ENCODE measurements at regions not wholly inside any gene's neighbourhood (a gene's known extent, or its start where the extent isn't known, plus 50 kb on each side); places are given as distances from the start of the nearest gene placed in this dataset.

- Mint-ChIP-seq H3K27me3 (no peaks in the 10 kb centered on the region), H3K36me3 (ENCODE audit: low read depth) (no peaks in the 10 kb centered on the region), H3K9me3 (peaks cover 2% of the 10 kb centered on the region), H3K27ac (no peak overlapping the region), H3K4me3 (no peak overlapping the region), H3K4me1 (ENCODE audit: low read depth) (no peaks in the 10 kb centered on the region)
- TF ChIP-seq, protein P1, sequence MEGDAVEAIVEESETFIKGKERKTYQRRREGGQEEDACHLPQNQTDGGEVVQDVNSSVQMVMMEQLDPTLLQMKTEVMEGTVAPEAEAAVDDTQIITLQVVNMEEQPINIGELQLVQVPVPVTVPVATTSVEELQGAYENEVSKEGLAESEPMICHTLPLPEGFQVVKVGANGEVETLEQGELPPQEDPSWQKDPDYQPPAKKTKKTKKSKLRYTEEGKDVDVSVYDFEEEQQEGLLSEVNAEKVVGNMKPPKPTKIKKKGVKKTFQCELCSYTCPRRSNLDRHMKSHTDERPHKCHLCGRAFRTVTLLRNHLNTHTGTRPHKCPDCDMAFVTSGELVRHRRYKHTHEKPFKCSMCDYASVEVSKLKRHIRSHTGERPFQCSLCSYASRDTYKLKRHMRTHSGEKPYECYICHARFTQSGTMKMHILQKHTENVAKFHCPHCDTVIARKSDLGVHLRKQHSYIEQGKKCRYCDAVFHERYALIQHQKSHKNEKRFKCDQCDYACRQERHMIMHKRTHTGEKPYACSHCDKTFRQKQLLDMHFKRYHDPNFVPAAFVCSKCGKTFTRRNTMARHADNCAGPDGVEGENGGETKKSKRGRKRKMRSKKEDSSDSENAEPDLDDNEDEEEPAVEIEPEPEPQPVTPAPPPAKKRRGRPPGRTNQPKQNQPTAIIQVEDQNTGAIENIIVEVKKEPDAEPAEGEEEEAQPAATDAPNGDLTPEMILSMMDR (IDR thresholded peaks at IDR 0.05): no peak
- intact Hi-C loops (cut with DNase I, micrococcal nuclease): no loop called here
- Histone ChIP-seq H3K9me3 (ENCODE audit: control insufficient read depth in 1 of 2, insufficient read depth in 1 of 2, low read length in 2 of 2) (no peaks in the 10 kb centered on the region), H3K4me1 (ENCODE audit: insufficient read depth, low read length) (no peaks in the 10 kb centered on the region), H3K4me3 (ENCODE audit: low read length) (no peak overlapping the region), H3K27ac (ENCODE audit: low read depth in 1 of 2, low read length in 2 of 2) (no peak overlapping the region), H3K36me3 (ENCODE audit: insufficient read depth, low read length) (no peaks in the 10 kb centered on the region), H3K27me3 (ENCODE audit: control insufficient read depth in 1 of 2, insufficient read depth in 2 of 2, low read length in 2 of 2) (no peaks in the 10 kb centered on the region)
- DNase-seq (no peak), ATAC-seq (ENCODE audit: poor library complexity) (no peak)
- ChIA-PET POLR2A (no interaction called here), CTCF (no interaction called here)
Measured at GRCh38 chr14:81938341-81938740, 404.7 kb upstream of the SEL1L start.

DNA sequence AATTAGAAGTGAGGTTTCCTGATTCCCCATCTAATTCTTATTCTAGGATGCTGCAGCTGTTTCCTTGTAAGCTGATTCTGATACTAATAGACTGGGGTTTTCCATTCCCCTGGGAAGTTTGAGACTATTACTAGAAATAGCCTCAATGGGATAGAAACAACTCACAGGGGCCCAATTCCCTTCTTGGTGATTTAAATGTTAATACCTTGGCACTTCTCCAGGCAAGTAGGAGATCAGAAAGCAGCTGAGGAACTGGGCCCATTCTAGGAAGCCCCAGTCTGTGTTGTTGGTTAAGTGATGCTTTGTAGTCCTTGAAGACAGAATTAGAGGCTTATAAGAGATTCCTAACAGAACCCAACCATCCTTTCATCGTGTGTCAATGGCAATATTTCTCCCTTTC is 407.0 kb upstream of the SEL1L start:
- peaks cover 2% of the 10 kb centered on the region for H3K9me3 Mint-ChIP-seq

DNA sequence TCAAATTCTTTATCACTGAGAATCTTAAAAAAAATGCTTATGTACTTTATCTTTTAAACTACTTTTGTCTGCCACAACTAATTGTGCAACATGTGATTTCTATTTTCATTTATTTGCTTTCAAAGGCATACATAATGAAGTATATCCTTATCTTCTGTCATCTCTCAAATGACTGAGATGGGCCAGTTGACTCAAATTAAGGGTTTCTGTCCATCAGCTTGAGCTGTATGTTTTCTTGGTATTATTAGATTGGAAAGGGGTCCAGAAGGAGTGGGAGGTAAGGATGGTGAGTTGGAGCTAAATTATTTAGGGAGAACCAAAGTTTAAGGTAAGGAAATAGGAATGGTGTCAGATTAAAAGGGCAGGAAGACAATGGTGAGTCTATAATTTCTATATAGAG is 408.4 kb upstream of the SEL1L start:
- intact Hi-C loops (cut with DNase I, micrococcal nuclease): no loop called here
- TF ChIP-seq, protein P1 (IDR thresholded peaks at IDR 0.05): no peak
- no peak overlapping the region for H3K4me3 Mint-ChIP-seq
- Histone ChIP-seq H3K4me3 (ENCODE audit: low read length) (no peak overlapping the region), H3K9me3 (ENCODE audit: control insufficient read depth in 1 of 2, insufficient read depth in 1 of 2, low read length in 2 of 2) (no peaks in the 10 kb centered on the region), H3K27me3 (ENCODE audit: control insufficient read depth in 1 of 2, insufficient read depth in 2 of 2, low read length in 2 of 2) (no peaks in the 10 kb centered on the region), H3K27ac (ENCODE audit: low read depth in 1 of 2, low read length in 2 of 2) (no peak overlapping the region), H3K4me1 (ENCODE audit: insufficient read depth, low read length) (no peaks in the 10 kb centered on the region), H3K36me3 (ENCODE audit: insufficient read depth, low read length) (no peaks in the 10 kb centered on the region)
- H3K4me1 Mint-ChIP-seq (ENCODE audit: low read depth): no peaks in the 10 kb centered on the region
- ATAC-seq (ENCODE audit: poor library complexity) (no peak), DNase-seq (no peak)
- ChIA-PET POLR2A (no interaction called here), CTCF (no interaction called here)
- H3K27ac Mint-ChIP-seq: no peak overlapping the region
- no peaks in the 10 kb centered on the region for H3K36me3 Mint-ChIP-seq (ENCODE audit: low read depth)
- H3K27me3 Mint-ChIP-seq: no peaks in the 10 kb centered on the region
- H3K9me3 Mint-ChIP-seq: peaks cover 2% of the 10 kb centered on the region

More for the DNA sequence above, 407.0 kb upstream of the SEL1L start:
- H3K27me3 Mint-ChIP-seq: no peaks in the 10 kb centered on the region
- TF ChIP-seq, protein P1 (IDR thresholded peaks at IDR 0.05): no peak
- Histone ChIP-seq H3K4me3 (ENCODE audit: low read length) (no peak overlapping the region), H3K27me3 (ENCODE audit: control insufficient read depth in 1 of 2, insufficient read depth in 2 of 2, low read length in 2 of 2) (no peaks in the 10 kb centered on the region), H3K4me1 (ENCODE audit: insufficient read depth, low read length) (no peaks in the 10 kb centered on the region), H3K9me3 (ENCODE audit: control insufficient read depth in 1 of 2, insufficient read depth in 1 of 2, low read length in 2 of 2) (no peaks in the 10 kb centered on the region), H3K36me3 (ENCODE audit: insufficient read depth, low read length) (no peaks in the 10 kb centered on the region), H3K27ac (ENCODE audit: low read depth in 1 of 2, low read length in 2 of 2) (no peak overlapping the region)
- DNase-seq (no peak), ATAC-seq (ENCODE audit: poor library complexity) (no peak)
- no peak overlapping the region for H3K4me3 Mint-ChIP-seq
- intact Hi-C loops (cut with DNase I, micrococcal nuclease): no loop called here
- ChIA-PET CTCF (no interaction called here), POLR2A (no interaction called here)
- no peaks in the 10 kb centered on the region for H3K4me1 Mint-ChIP-seq (ENCODE audit: low read depth)
- no peaks in the 10 kb centered on the region for H3K36me3 Mint-ChIP-seq (ENCODE audit: low read depth)
- no peak overlapping the region for H3K27ac Mint-ChIP-seq

Data from CD4-positive, alpha-beta T cell (primary cell).